Activated CD4-positive, alpha-beta T cell treated with anti-CD3 and anti-CD28 coated beads for 36 hours (primary cell): ENCODE measurements at regions not wholly inside any gene's neighbourhood (a gene's known extent, or its start where the extent isn't known, plus 50 kb on each side); places are given as distances from the start of the nearest gene placed in this dataset.

ENCODE experiments used
- ATAC-seq: fragments of 200-7000 bp; cut with Tn5 transposase; one replicate; pipeline ENCODE4 v1.10.0; 2021; ENCODE audit warnings: mild to moderate bottlenecking, moderate library complexity
- CTCF ChIA-PET: fragments of 350-600 bp; sonication (Branson Sonifier 250); formaldehyde crosslinking; loops from one replicate; lab custom pipeline; 2021; ENCODE audit warnings: antibody characterized with exemption; lab: Charles Lee
- POLR2A ChIA-PET: fragments of 350-600 bp; sonication (Branson Sonifier 250); formaldehyde crosslinking; loops from one replicate; lab custom pipeline; 2021; ENCODE audit warnings: antibody characterized with exemption, inconsistent platforms; lab: Charles Lee
- DNase-seq: peaks from one replicate; pipeline ENCODE4 v3.0.0-alpha.2; 2020
- H3K27ac Mint-ChIP-seq: one replicate; pipeline ENCODE4 v1.8.0; 2021; ENCODE audit warnings: mixed read lengths
- H3K27me3 Mint-ChIP-seq: one replicate; pipeline ENCODE4 v1.8.0; 2021; ENCODE audit warnings: mixed read lengths
- H3K36me3 Mint-ChIP-seq: one replicate; pipeline ENCODE4 v1.8.0; 2021; ENCODE audit warnings: low read depth, mixed read lengths
- H3K4me1 Mint-ChIP-seq: one replicate; pipeline ENCODE4 v1.8.0; 2021; ENCODE audit warnings: mixed read lengths
- H3K4me3 Mint-ChIP-seq: one replicate; pipeline ENCODE4 v1.8.0; 2021; ENCODE audit warnings: mild to moderate bottlenecking, moderate library complexity, mixed read lengths
- H3K9me3 Mint-ChIP-seq: one replicate; pipeline ENCODE4 v1.8.0; 2021; ENCODE audit warnings: low read depth, mixed read lengths
- intact Hi-C, 2 experiments: fragments of 100-400 bp; cut with DNase I in 1 of 2; cut with micrococcal nuclease in 1 of 2; formaldehyde crosslinking; loops; one replicate each; pipeline versions ENCODE4 v1.14.2 to v1.15.1; 2022 to 2024; cut with DNase I, micrococcal nuclease

- no peaks in the 10 kb centered on the region for H3K36me3 Mint-ChIP-seq
- intact Hi-C loops = no loop called here
- no peak overlapping the region for H3K27ac Mint-ChIP-seq
- CTCF ChIA-PET = no interaction called here
- H3K4me1 Mint-ChIP-seq = no peaks in the 10 kb centered on the region
- no peak overlapping the region for H3K4me3 Mint-ChIP-seq
- DNase-seq (no peak), ATAC-seq (no peak)
- H3K9me3 Mint-ChIP-seq = peaks cover 5% of the 10 kb centered on the region
- H3K27me3 Mint-ChIP-seq = peaks cover 5% of the 10 kb centered on the region
- POLR2A ChIA-PET = no interaction called here
Measured at GRCh38 chr1:112232848-112233247, 163.2 kb upstream of the CTTNBP2NL start.

- ATAC-seq (no peak), DNase-seq (no peak)
- Mint-ChIP-seq H3K36me3 (no peaks in the 10 kb centered on the region), H3K27me3 (peaks cover 13% of the 10 kb centered on the region), H3K4me3 (no peak overlapping the region), H3K27ac (no peak overlapping the region), H3K4me1 (no peaks in the 10 kb centered on the region), H3K9me3 (no peaks in the 10 kb centered on the region)
- intact Hi-C loops = no loop called here
- CTCF ChIA-PET = interaction anchor here (1.3 kb wide), 1 partner anchor 19 kb away, joined by 3 read pairs; no protein-coding TSS in a partner anchor
- POLR2A ChIA-PET = interaction anchor here (0.6 kb wide), 1 partner anchor 275 kb away, joined by 3 read pairs; no protein-coding TSS in a partner anchor
Measured at GRCh38 chr1:112234710-112235109, 161.3 kb upstream of the CTTNBP2NL start.

DNA sequence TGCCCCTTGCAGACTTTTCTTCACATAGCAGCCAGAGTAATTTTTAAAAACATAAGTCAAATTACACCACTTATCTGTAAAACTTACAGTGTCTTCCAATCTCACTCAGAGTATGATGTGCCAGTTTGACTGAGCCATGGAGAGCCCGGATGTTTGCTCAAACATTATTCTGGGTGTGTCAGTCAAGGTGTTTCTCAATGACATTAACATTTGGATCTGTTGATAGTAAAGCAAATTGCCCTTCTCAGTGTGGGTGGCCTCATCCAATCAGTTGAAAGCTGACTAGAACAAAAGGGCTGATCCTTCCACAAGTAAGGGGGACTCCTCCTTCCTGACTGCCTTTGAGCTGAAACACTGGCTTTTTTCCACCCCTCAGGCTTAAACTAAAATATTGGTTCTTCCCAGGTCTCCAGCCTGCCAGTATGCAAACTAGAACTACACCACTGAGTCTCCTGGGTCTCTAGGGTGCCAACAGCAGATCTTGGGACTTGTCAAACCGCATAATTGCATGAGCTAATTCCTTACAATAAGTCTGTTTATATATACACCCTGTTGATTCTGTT is 157.9 kb upstream of the CTTNBP2NL start:
- DNase-seq (no peak), ATAC-seq (no peak)
- ChIA-PET POLR2A (no interaction called here), CTCF (no interaction called here)
- Mint-ChIP-seq H3K4me1 (no peaks in the 10 kb centered on the region), H3K27me3 (peaks cover 21% of the 10 kb centered on the region), H3K27ac (no peak overlapping the region), H3K9me3 (no peaks in the 10 kb centered on the region), H3K4me3 (no peak overlapping the region), H3K36me3 (no peaks in the 10 kb centered on the region)
- intact Hi-C loops = no loop called here

DNA sequence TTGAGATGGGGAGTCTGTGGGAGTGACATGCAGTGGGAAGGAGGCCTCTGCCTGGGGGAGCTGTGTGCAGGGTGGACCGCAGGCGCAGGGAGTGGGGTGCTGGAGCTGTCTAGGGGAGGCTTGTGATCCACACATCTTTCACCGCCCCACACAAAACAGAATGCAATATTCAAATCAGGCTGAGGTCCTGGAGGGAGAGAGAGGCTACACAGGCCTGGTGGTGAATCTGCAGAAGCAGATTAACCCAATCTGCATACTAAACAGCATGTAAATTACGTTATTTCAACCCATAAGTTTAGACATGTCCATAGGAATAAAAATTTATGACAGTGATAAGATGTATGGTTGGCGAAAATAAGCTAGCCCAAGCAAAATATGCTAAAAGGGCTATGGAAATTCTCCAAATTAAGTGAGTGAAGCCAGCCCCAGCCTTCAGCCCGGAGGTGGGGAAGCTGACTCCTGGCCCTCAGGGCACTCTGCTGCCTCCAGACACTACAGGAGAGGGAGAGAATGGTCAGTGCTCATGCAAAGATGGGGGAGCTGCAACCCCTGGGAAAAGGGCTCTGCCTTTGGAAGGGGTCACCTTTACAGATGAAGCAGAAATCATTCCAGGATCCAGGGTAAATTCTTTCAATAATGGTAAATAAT is 156.2 kb upstream of the CTTNBP2NL start:
- POLR2A ChIA-PET = no interaction called here
- CTCF ChIA-PET = no interaction called here
- no peaks in the 10 kb centered on the region for H3K9me3 Mint-ChIP-seq
- intact Hi-C loops = no loop called here
- H3K27ac Mint-ChIP-seq = no peak overlapping the region
- peaks cover 23% of the 10 kb centered on the region for H3K27me3 Mint-ChIP-seq
- ATAC-seq (no peak), DNase-seq (no peak)
- no peak overlapping the region for H3K4me3 Mint-ChIP-seq
- H3K4me1 Mint-ChIP-seq = no peaks in the 10 kb centered on the region
- no peaks in the 10 kb centered on the region for H3K36me3 Mint-ChIP-seq

- Mint-ChIP-seq H3K36me3 (no peaks in the 10 kb centered on the region), H3K4me3 (no peak overlapping the region), H3K27me3 (peaks cover 23% of the 10 kb centered on the region), H3K9me3 (no peaks in the 10 kb centered on the region), H3K4me1 (no peaks in the 10 kb centered on the region), H3K27ac (no peak overlapping the region)
- ATAC-seq (no peak), DNase-seq (no peak)
- intact Hi-C loops = no loop called here
- ChIA-PET POLR2A (no interaction called here), CTCF (no interaction called here)
Measured at GRCh38 chr1:112242470-112242869, 153.5 kb upstream of the CTTNBP2NL start.

- intact Hi-C loops = no loop called here
- CTCF ChIA-PET = no interaction called here
- no peaks in the 10 kb centered on the region for H3K36me3 Mint-ChIP-seq
Measured at GRCh38 chr1:112244131-112244530, 151.9 kb upstream of the CTTNBP2NL start.

GRCh38 chr1:112245114-112245513 is 150.9 kb upstream of the CTTNBP2NL start:
- Mint-ChIP-seq H3K27ac (no peak overlapping the region), H3K9me3 (no peaks in the 10 kb centered on the region), H3K4me3 (no peak overlapping the region), H3K4me1 (no peaks in the 10 kb centered on the region), H3K36me3 (no peaks in the 10 kb centered on the region), H3K27me3 (peaks cover 10% of the 10 kb centered on the region)
- intact Hi-C loops = no loop called here
- POLR2A ChIA-PET = no interaction called here
- DNase-seq = no peak
- no peak for ATAC-seq
- CTCF ChIA-PET = interaction anchor here (1.0 kb wide), 1 partner anchor 390 kb away, joined by 3 read pairs; no protein-coding TSS in a partner anchor

More at GRCh38 chr1:112244131-112244530, 151.9 kb upstream of the CTTNBP2NL start:
- DNase-seq (no peak), ATAC-seq (no peak)
- H3K4me1 Mint-ChIP-seq = no peaks in the 10 kb centered on the region
- POLR2A ChIA-PET = no interaction called here
- no peak overlapping the region for H3K4me3 Mint-ChIP-seq
- H3K27me3 Mint-ChIP-seq = peaks cover 14% of the 10 kb centered on the region
- no peaks in the 10 kb centered on the region for H3K9me3 Mint-ChIP-seq
- H3K27ac Mint-ChIP-seq = no peak overlapping the region

DNA sequence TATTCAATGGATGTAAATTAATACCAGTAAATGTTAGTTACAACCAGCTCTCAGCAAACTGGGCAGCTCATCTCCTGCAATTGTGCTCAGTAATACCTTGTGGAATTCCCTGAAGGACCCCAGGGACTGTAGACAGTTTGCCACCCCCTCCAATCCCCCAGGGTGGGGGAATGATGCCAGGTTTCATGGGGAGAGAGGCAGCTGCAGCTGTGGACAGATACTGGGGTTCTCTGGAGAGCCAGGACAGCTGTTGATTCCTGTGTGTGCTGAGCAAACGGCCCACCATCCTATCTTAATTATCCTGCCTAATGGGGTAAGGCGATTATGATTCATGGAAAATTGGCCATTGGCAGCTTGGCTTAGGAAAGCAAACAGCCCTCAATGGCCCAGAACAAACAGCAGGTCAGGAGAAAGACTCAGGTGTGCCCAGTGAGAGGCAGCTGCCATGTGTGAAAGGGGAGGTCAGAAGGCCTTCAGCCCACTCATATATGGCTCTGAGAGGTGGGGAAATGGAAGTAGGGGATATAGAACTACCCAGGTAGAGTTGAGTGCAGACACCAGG is 148.9 kb upstream of the CTTNBP2NL start:
- DNase-seq = no peak
- POLR2A ChIA-PET = interaction anchor here (0.6 kb wide), 1 partner anchor 37 kb away, joined by 3 read pairs; no protein-coding TSS in a partner anchor
- Mint-ChIP-seq H3K27me3 (peaks cover 10% of the 10 kb centered on the region), H3K9me3 (no peaks in the 10 kb centered on the region), H3K4me3 (no peak overlapping the region), H3K27ac (no peak overlapping the region), H3K4me1 (no peaks in the 10 kb centered on the region), H3K36me3 (no peaks in the 10 kb centered on the region)
- CTCF ChIA-PET = no interaction called here
- no peak for ATAC-seq
- intact Hi-C loops = no loop called here

DNA sequence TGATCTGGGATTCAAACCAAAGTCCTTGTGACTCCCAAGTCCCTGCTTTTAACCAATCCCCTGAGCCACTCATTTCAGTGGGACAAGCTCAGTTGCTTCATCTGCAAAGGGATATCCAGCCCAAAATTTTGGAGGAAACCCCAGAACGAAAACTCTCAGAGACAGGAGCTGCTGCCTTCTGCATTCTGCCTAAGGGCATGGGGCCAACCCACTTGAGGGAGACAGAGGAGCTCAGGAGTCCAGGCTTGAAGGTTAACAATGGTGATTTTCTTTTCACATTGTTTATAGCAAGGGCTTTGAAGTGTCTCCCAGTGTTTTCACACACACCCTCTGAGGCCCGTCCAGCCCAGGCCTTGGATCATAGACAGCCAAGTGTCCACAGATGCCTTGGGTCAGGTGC is 148.1 kb upstream of the CTTNBP2NL start:
- Mint-ChIP-seq H3K9me3 (no peaks in the 10 kb centered on the region), H3K27ac (no peak overlapping the region), H3K27me3 (peaks cover 6% of the 10 kb centered on the region), H3K4me3 (no peak overlapping the region), H3K36me3 (no peaks in the 10 kb centered on the region), H3K4me1 (no peaks in the 10 kb centered on the region)
- DNase-seq (no peak), ATAC-seq (no peak)
- intact Hi-C loops = no loop called here
- ChIA-PET POLR2A (no interaction called here), CTCF (no interaction called here)

GRCh38 chr1:112250892-112251291 is 145.1 kb upstream of the CTTNBP2NL start:
- Mint-ChIP-seq H3K4me3 (no peak overlapping the region), H3K27me3 (peaks cover 8% of the 10 kb centered on the region), H3K27ac (no peak overlapping the region), H3K9me3 (no peaks in the 10 kb centered on the region), H3K36me3 (no peaks in the 10 kb centered on the region), H3K4me1 (no peaks in the 10 kb centered on the region)
- DNase-seq = no peak
- POLR2A ChIA-PET = no interaction called here
- ATAC-seq = no peak
- intact Hi-C loops = no loop called here
- CTCF ChIA-PET = no interaction called here

GRCh38 chr1:112251766-112252506 is 144.1 kb upstream of the CTTNBP2NL start:
- H3K36me3 Mint-ChIP-seq = no peaks in the 10 kb centered on the region
- DNase-seq (no peak), ATAC-seq (no peak)
- H3K9me3 Mint-ChIP-seq = no peaks in the 10 kb centered on the region
- H3K4me3 Mint-ChIP-seq = no peak overlapping the region
- no peak overlapping the region for H3K27ac Mint-ChIP-seq
- intact Hi-C loops = no loop called here
- ChIA-PET POLR2A (no interaction called here), CTCF (no interaction called here)
- H3K4me1 Mint-ChIP-seq = no peaks in the 10 kb centered on the region
- peaks cover 8% of the 10 kb centered on the region for H3K27me3 Mint-ChIP-seq
